ENCODE measurements at regions not wholly inside any gene's neighbourhood (a gene's known extent, or its start where the extent isn't known, plus 50 kb on each side); places are given as distances from the start of the nearest gene placed in this dataset.

DNA sequence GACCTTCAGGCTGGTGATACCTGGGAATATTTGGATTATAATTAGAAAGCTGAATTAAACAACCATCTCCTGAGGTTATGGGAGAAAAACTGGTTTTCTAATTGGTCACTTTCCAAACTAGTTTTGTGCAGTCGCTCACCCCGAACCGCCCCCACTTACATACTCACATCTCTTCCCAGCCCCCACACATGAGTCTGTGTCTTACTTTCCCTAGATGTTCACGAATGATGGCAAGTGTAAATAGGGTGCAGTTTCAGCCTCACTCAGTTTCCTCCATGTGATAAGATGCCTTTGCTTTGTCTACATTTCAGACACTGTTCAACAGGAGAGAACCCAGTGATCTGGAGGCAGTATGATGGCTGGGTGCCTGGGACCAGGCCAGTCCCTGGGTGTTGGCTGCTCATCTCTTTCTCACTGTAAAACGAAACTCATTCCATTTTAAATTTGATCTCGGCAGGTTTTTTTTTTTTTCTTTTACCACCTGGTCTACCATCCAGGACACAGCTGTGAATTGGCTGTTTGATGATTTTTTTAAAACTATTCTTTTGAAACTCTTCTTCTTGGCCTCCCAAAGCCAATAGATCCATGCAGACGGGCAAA is 164.3 kb upstream of the RAB4A start:
- Mint-ChIP-seq H3K4me3 (no peak overlapping the region), H3K27me3 (ENCODE audit: low read depth in 3 of 3) (peaks cover 2 to 3% (median 2%) of the 10 kb centered on the region in 3 donors), H3K4me1 (peaks cover 31% of the 10 kb centered on the region), H3K9me3 (peaks cover 0 to 7% (median 4%) of the 10 kb centered on the region in 7 donors), H3K36me3 (peaks cover 0 to 2% of the 10 kb centered on the region in 2 donors), H3K27ac (peak overlapping the region in 1 of 7 donors; percentile 1)
- no peaks in the 10 kb centered on the region for H4K20me1 ChIP-seq (ENCODE audit: insufficient read depth, low read length)
- intact Hi-C loops (cut with micrococcal nuclease): no loop called here
- H3K4me2 ChIP-seq (replicated peaks; ENCODE audit: extremely low read depth, low read length, poor library complexity, severe bottlenecking): no peak overlapping the region
- H3K27me3 ChIP-seq (ENCODE audit: control insufficient read depth in 2 of 2, insufficient read depth in 2 of 2, low read length in 2 of 2): no peaks in the 10 kb centered on the region
- DNase-seq: no peak
- no peak overlapping the region for H3K27ac ChIP-seq (ENCODE audit: low read depth in 1 of 2, low read length in 2 of 2)
- no peak overlapping the region for H3K9ac ChIP-seq (ENCODE audit: insufficient read depth, low read length, poor library complexity, severe bottlenecking)
- no peak overlapping the region for H2AFZ ChIP-seq (ENCODE audit: insufficient read depth, low read depth, low read length, poor library complexity, severe bottlenecking)
- H3K36me3 ChIP-seq (replicated peaks in 1 of 2; ENCODE audit: control insufficient read depth in 1 of 2, insufficient read depth in 2 of 2, low read length in 2 of 2): no peaks in the 10 kb centered on the region
- peaks cover 0 to 4% of the 10 kb centered on the region in 2 donors for H3K9me3 ChIP-seq (replicated peaks in 1 of 2; ENCODE audit: control insufficient read depth in 1 of 2, insufficient read depth in 1 of 2, low read length in 2 of 2)
- H3K79me2 ChIP-seq (ENCODE audit: insufficient read depth, low read length): no peaks in the 10 kb centered on the region
- no peak for TF ChIP-seq CTCF (IDR thresholded peaks at IDR 0.05)
- H3K4me3 ChIP-seq (replicated peaks in 1 of 3; ENCODE audit: low read depth in 2 of 3, low read length in 3 of 3): no peak overlapping the region
- peaks cover 16 to 21% of the 10 kb centered on the region in 2 donors for H3K4me1 ChIP-seq (ENCODE audit: control insufficient read depth in 1 of 2, insufficient read depth in 2 of 2, low read length in 2 of 2)
- no CpG with 5 or more reads among the region's 7 CpGs for WGBS (ENCODE audit: insufficient coverage)

- Mint-ChIP-seq H3K27me3 (ENCODE audit: low read depth in 3 of 3) (peaks cover 2 to 3% (median 2%) of the 10 kb centered on the region in 3 donors), H3K4me1 (peaks cover 31% of the 10 kb centered on the region), H3K36me3 (peaks cover 0 to 2% of the 10 kb centered on the region in 2 donors), H3K4me3 (no peak overlapping the region), H3K9me3 (peaks cover 0 to 7% (median 4%) of the 10 kb centered on the region in 7 donors), H3K27ac (no peak overlapping the region)
- H3K36me3 ChIP-seq (replicated peaks in 1 of 2; ENCODE audit: control insufficient read depth in 1 of 2, insufficient read depth in 2 of 2, low read length in 2 of 2): no peaks in the 10 kb centered on the region
- peaks cover 16 to 21% of the 10 kb centered on the region in 2 donors for H3K4me1 ChIP-seq (ENCODE audit: control insufficient read depth in 1 of 2, insufficient read depth in 2 of 2, low read length in 2 of 2)
- intact Hi-C loops (cut with micrococcal nuclease): no loop called here
- no peak overlapping the region for H2AFZ ChIP-seq (ENCODE audit: insufficient read depth, low read depth, low read length, poor library complexity, severe bottlenecking)
- H3K27me3 ChIP-seq (ENCODE audit: control insufficient read depth in 2 of 2, insufficient read depth in 2 of 2, low read length in 2 of 2): no peaks in the 10 kb centered on the region
- H3K9ac ChIP-seq (ENCODE audit: insufficient read depth, low read length, poor library complexity, severe bottlenecking): no peak overlapping the region
- TF ChIP-seq CTCF (IDR thresholded peaks at IDR 0.05): no peak
- WGBS (ENCODE audit: insufficient coverage): 95% methylated on average over 3 of the region's 6 CpGs
- H3K27ac ChIP-seq (ENCODE audit: low read depth in 1 of 2, low read length in 2 of 2): no peak overlapping the region
- no peak overlapping the region for H3K4me2 ChIP-seq (replicated peaks; ENCODE audit: extremely low read depth, low read length, poor library complexity, severe bottlenecking)
- peaks cover 0 to 4% of the 10 kb centered on the region in 2 donors for H3K9me3 ChIP-seq (replicated peaks in 1 of 2; ENCODE audit: control insufficient read depth in 1 of 2, insufficient read depth in 1 of 2, low read length in 2 of 2)
- H4K20me1 ChIP-seq (ENCODE audit: insufficient read depth, low read length): no peaks in the 10 kb centered on the region
- no peak for DNase-seq
- H3K4me3 ChIP-seq (replicated peaks in 1 of 3; ENCODE audit: low read depth in 2 of 3, low read length in 3 of 3): no peak overlapping the region
- H3K79me2 ChIP-seq (ENCODE audit: insufficient read depth, low read length): no peaks in the 10 kb centered on the region
These were observed 163.6 kb upstream of the RAB4A start for GRCh38 chr1:229107304-229107815.

Data from CD14-positive monocyte (primary cell).